ENCODE measurements at regions not wholly inside any gene's neighbourhood (a gene's known extent, or its start where the extent isn't known, plus 50 kb on each side); places are given as distances from the start of the nearest gene placed in this dataset.
"Not testable (repeated sequence)": the region's sequence is repeated elsewhere in the genome, so short reads cannot be mapped to it uniquely, and the experiment has no call there.

DNA sequence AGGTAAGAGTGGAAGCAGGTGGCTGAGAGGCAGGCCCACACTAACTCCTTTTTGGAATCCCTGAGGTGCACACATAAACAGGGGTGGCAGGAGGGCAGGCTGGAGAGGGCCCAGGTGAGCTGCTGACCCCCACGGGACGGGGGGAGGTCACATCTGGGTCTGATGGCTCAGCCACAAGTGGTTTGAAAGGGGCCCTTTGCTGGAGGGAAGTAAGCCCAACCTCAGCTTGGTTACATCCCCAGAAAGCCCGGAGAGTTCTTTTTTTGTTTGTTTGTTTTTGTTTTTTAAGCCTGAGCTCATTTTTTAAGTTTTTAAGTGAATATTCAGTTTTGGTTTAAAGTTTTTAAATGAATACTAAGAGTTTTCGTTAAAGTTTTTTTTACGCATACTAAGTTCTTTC lies 72.8 kb upstream of the CUX1 start:
- DNase-seq, result no peak

DNA sequence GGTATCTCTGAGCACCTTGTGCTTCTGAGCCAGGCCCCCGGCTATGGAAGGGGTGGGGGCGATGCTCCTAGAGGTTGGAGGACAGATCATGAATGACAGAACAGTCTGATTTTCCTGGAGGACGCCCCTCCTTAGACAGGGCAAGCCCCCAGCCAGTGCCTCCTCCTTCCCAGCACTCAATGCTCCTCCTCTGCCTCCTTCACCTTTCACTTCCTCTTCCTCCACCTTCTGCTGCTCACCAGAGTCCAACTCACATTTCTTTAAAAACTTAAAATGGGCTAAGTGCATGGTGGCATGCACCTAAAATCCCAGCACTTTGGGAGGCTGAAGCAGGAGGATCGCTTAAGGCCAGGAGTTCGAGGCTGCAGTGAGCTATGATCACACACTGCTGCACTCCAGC lies 71.1 kb upstream of the CUX1 start:
- DNase-seq, result no peak

DNA sequence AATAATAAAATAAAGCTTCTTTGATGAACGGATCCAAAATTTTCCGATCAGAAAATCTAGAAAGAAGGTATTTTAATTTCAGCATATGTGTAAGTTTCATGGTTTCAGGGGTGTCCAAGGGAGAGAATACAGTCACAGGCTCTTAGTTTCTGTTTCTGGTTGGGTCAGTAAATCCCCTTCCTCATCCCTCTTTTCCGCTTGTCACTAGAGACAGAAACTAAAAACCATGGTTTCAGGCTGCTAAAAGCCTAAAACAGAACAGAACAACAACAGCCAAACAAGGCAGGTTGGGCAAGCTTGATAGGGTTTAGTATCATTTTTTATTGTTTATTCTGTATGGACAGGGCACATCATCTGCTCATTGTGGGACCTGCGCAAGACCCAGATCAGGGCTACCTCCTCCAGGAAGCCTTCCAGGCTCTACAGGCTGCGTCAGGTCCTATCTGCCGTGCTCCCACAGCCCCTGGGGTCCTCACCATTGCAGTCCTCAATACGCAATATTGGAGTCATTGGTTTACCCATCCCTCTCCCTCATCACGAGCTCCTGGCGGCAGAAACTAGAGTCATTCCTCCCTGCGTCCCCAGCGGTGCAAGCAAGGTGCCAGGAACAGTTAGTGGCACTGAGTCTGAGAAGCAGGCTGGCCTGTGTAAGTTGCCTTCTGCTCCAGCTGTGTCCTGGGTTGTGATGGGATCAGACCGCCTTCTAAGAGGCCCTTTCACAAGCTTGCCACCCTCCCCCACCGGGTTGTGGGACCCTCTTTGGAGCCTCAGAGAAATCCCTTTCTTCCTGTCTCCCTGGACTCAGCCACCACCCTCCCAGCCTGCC lies 70.2 kb upstream of the CUX1 start:
- DNase-seq, result no peak

DNA sequence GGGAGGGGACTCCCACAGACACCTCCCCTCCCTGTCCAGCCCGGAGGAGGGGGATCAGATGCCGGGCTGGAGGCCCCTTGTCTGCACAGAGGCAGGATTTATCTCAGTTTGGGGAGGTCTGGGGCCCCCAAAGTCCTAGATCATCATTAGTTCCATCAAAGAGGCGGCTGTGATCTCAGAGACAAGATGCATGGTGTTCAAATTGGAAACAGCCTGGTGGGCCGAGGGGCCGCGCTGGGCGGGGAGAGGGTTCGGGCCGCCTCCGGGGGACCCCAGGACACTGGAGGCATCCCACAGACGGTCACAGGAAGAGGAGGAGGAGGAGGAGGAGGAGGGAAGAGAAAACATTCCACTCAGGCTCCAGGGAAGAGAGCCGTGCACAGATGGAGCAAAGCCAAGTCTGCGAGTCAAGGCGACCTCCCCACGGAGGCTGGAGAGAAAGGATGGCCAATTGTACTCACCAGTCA lies 69.5 kb upstream of the CUX1 start:
- no peak for DNase-seq

DNA sequence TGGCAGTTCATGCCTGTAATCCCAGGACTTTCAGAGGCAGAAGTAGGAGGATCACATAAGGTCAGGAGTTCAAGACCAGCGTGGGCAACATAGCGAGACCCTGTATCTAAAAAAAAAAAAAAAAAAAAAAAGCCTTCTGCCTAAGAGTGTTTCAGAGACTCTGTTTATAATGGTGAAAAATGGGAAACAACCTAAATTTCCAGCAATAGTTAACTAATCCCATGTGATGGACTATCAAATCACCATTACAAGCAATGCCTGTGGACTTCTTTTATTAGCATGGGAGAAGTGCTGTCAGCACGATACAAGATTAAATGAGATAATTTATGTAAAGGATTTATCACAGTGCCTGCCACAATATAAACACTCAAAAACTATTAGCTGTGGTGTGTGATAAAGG lies 67.5 kb upstream of the CUX1 start:
- DNase-seq, result no peak

DNA sequence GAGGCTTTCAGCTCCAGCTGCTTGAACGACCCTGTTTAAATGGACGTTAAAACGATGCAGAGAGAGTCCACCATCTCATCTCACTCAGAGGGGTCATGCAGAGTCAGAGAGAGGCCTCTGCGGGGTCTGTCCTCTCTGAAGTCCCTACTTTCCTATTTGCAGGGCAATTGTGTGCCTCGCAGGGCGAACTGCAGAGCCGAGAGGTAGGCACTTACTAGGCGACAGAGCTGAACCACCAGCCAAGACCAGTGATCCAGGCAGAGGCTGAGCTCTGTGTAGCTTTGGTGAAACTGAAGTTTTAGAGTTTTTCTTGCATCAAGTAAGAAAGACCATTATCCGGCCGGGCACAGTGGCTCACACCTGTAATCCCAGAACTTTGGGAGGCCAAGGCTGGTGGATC lies 64.1 kb upstream of the CUX1 start:
- no peak for DNase-seq

DNA sequence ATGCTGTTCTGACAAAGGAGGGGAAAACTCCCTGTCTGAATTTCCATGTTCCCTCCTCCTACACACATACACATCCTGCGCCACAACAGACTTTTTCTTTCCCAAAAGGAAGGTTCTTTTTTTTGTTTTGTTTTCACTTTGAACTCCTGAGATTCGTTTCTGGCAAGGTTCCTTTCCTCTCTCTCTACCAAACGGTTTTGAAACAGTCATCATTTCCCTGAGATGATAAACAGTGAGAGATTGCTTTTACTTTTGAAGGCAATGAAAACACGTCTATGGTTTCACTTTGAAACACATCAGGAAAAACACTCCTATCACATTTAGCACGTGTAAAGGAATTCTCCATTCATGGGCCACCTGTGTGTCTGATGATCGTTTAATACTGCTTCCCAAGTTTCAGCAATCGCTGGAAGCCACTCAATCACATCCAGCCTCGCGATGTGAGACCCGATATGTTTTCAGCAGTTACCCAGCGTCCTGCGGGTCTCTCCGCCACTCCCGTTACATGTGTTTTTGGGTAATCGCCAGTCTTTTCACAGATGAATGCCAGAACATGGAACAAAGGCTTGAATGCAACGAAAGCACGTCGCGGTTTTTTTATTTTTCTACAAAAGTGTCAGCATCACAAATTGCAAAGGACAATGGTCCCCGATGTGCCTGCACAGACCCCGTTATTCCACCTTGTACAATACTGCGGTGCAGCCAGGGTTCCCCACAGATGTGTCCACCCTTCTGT lies 62.8 kb upstream of the CUX1 start:
- DNase-seq, result no peak

DNA sequence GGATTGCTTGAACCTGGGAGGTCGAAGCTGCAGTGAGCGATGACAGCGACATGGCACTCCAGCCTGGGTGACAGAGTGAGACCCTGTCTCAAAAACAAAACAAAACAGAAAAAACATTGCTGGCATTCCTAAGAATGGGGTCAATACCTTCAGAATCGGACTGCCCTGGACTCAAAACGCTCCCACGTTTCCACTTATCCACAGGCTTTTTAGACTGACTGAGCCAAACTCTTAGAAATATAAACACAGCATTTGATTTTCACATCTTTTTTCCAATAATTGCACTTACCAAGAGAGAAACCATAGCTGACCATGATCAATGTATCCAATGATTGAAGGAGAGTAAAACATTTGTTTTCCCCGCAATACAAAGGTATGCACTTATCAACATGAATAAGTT lies 59.5 kb upstream of the CUX1 start:
- no peak for DNase-seq

DNA sequence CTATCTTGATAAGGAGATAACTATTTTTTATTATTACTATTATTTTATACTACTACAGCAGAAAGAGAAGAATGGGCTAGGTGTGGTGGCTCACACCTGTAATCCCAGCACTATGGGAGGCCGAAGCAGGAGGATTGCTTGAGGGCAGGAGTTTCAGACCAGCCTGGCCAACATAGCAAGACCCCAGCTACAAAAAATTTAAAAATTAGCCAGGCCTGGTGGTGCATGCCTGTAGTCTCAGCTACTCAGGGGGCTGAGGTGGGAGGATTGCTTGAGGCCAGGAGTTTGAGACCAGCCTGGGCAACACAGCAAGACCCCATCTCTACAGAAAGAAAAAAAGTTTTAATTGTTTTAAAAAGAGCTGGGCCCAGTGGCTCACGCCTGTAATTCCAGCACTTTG lies 58.9 kb upstream of the CUX1 start:
- DNase-seq, result not testable (repeated sequence)

DNA sequence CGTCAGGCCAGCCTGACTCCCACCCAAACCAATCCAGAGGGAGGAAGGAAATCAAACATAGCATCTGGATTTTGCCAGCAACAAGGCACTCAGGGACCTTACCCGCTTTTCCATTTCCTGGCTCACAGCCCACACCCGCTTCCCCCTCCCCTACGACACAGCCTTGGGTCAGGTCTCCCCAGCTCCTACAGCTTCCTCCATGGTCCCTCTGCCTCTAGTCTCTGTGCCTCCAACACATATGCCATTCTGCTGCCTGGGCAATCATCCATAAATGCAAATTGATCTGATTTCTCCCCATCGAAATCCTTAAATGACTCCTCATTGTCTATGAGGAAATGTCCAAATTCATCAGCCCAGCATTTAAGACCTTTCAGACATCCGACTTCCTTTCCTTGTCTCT lies 53.2 kb upstream of the CUX1 start:
- DNase-seq, result no peak

DNA sequence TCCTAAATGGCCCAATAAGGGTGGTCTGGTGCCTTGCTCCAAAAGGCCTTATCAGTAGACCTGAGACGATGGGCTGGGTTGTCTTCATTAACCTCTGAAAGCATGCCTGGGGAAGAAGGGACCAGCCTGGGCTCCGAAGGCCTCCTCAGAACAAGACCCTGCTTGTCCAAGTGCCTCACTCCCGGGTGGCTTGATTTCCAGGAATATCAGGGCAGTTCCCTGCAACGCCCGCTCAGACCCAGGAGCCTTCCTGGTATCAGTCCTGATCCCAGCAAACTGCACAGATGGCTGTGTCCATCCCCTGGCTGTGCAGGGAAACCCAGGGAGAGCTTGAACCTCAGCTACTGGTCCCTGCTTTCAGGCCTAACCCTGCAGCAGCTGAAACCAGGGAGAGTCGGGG lies 49.9 kb upstream of the CUX1 start:
- DNase-seq, result no peak
